ENCODE measurements at regions not wholly inside any gene's neighbourhood (a gene's known extent, or its start where the extent isn't known, plus 50 kb on each side); places are given as distances from the start of the nearest gene placed in this dataset.

DNA sequence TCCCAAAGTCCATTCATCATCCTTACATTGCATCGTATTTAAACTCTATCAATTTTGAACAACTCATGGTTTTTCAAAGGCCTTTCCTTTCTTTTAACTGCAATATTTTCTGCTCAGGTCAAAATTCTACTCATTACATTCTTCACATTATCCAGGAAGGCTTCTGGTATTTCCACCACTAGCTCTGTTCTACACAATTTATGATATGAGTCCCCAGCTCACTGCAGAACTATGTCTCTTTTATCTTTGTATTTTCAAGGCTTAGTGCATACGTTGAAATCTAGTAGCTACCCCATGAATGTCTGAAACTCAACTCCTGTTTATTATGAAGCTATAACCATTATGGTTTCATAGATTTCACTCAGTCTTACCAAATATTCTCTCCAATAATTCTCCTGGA, 282.9 kb downstream of the DUSP6 start:
- H3K27ac ChIP-seq: no peak overlapping the region
- TF ChIP-seq, protein P1, sequence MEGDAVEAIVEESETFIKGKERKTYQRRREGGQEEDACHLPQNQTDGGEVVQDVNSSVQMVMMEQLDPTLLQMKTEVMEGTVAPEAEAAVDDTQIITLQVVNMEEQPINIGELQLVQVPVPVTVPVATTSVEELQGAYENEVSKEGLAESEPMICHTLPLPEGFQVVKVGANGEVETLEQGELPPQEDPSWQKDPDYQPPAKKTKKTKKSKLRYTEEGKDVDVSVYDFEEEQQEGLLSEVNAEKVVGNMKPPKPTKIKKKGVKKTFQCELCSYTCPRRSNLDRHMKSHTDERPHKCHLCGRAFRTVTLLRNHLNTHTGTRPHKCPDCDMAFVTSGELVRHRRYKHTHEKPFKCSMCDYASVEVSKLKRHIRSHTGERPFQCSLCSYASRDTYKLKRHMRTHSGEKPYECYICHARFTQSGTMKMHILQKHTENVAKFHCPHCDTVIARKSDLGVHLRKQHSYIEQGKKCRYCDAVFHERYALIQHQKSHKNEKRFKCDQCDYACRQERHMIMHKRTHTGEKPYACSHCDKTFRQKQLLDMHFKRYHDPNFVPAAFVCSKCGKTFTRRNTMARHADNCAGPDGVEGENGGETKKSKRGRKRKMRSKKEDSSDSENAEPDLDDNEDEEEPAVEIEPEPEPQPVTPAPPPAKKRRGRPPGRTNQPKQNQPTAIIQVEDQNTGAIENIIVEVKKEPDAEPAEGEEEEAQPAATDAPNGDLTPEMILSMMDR (conservative IDR thresholded peaks at IDR 0.05): no peak

- TF ChIP-seq, protein P1 (conservative IDR thresholded peaks at IDR 0.05): no peak
- no peak overlapping the region for H3K27ac ChIP-seq
These were observed 284.7 kb downstream of the DUSP6 start for GRCh38 chr12:89067421-89068187.

GRCh38 chr12:89064780-89065179, 287.5 kb downstream of the DUSP6 start:
- TF ChIP-seq, protein P1 (conservative IDR thresholded peaks at IDR 0.05): no peak
- H3K27ac ChIP-seq: no peak overlapping the region

GRCh38 chr12:89064151-89064550, 288.1 kb downstream of the DUSP6 start:
- TF ChIP-seq, protein P1 (conservative IDR thresholded peaks at IDR 0.05): no peak
- H3K27ac ChIP-seq: no peak overlapping the region

DNA sequence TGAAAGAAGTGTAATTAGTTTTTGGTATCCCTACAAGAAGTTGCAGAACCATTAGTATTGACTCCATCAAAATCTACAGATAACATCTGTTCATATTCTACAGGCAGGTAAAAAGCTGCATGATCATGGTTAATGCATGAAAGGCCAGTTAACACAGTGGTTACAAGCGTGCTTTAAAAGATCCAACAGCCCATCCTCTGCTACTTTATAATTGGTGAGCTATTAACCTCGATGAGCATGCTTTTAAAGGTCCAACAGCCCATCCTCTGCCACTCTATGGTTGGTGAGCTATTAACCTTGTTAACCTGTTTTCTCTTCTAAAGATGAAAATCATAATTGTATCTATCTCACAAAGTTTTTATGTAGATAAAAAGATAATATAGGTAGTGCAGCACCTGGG, 289.3 kb downstream of the DUSP6 start:
- H3K27ac ChIP-seq: no peak overlapping the region
- TF ChIP-seq, protein P1 (conservative IDR thresholded peaks at IDR 0.05): no peak

DNA sequence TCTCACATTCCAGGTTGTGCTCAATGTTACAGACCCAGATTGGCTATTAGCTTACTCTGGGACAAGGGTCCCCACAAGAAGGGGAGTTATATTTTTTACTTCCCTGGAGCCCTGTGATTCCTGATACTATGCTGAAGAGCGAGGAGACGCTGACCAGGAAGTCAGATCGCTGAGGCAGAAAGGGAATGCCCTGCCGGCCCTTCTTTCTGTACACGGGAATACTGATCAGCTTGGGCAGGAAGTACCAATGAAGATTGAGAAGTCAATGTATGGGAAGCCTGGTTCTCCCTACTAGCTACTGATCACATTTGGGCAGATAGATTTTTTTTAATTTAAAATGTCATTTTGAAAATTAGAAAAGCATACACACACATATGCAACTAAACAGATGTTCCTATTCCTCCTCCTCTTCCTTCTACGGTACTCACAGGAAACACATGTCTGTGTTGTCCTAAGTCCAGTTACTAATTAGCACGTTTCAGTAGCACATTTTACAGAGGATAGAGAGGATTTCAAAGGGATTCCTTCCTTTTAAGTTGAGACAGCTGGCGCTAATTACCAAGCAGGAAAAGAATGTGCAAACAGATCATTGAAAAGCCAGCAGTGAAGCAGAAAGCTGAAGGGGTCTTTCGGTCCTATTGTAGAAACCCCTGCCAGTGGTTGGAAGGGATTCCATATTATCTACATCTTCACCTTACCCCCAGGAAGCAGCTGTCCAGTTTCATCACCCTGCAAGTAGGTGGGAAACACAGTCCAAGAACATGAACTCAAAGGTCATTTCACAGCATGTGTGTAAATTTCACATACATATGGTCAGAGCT, 292.4 kb downstream of the DUSP6 start:
- H3K27ac ChIP-seq: no peak overlapping the region
- TF ChIP-seq, protein P1 (conservative IDR thresholded peaks at IDR 0.05): no peak

GRCh38 chr12:89059056-89059455, 293.2 kb downstream of the DUSP6 start:
- no peak overlapping the region for H3K27ac ChIP-seq

More at GRCh38 chr12:89059056-89059455, 293.2 kb downstream of the DUSP6 start:
- TF ChIP-seq, protein P1 (conservative IDR thresholded peaks at IDR 0.05): no peak

Data from VCaP (cell line).